ENCODE measurements at regions not wholly inside any gene's neighbourhood (a gene's known extent, or its start where the extent isn't known, plus 50 kb on each side); places are given as distances from the start of the nearest gene placed in this dataset.

DNA sequence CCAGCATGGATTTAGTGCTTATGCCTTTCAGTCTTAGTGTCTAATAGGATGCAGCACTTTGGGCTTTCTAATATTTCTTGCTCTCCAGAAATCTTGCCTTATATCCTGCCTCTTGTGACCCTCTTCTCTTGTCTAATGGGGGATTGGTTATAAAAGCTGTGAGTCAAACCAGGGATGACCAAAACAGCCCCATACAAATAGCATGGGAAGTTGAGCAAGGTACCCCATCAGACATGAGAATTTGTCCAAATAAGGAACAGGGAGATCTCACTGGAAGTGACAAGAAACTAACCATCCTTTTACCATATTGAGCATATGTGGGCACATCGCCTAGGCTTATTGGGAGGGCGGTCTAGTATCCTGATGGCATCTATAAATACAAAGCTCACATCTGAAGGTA is 78.8 kb upstream of the BZW1 start:
- no peaks in the 10 kb centered on the region for H3K36me3 Mint-ChIP-seq
- Histone ChIP-seq H4K20me1 (ENCODE audit: insufficient read depth, low read length) (no peaks in the 10 kb centered on the region), H2AFZ (ENCODE audit: insufficient read depth, low read depth, low read length, poor library complexity, severe bottlenecking) (no peak overlapping the region), H3K79me2 (ENCODE audit: insufficient read depth, low read length) (no peaks in the 10 kb centered on the region), H3K4me1 (ENCODE audit: control insufficient read depth in 1 of 2, insufficient read depth in 2 of 2, low read length in 2 of 2) (no peaks in the 10 kb centered on the region), H3K36me3 (replicated peaks in 1 of 2; ENCODE audit: control insufficient read depth in 1 of 2, insufficient read depth in 2 of 2, low read length in 2 of 2) (no peaks in the 10 kb centered on the region), H3K9ac (ENCODE audit: insufficient read depth, low read length, poor library complexity, severe bottlenecking) (no peak overlapping the region), H3K9me3 (replicated peaks in 1 of 2; ENCODE audit: control insufficient read depth in 1 of 2, insufficient read depth in 1 of 2, low read length in 2 of 2) (no peaks in the 10 kb centered on the region), H3K4me3 (replicated peaks in 1 of 3; ENCODE audit: low read depth in 2 of 3, low read length in 3 of 3) (no peak overlapping the region), H3K27ac (ENCODE audit: low read depth in 1 of 2, low read length in 2 of 2) (no peak overlapping the region), H3K4me2 (replicated peaks; ENCODE audit: extremely low read depth, low read length, poor library complexity, severe bottlenecking) (no peak overlapping the region), H3K27me3 (ENCODE audit: control insufficient read depth in 2 of 2, insufficient read depth in 2 of 2, low read length in 2 of 2) (no peaks in the 10 kb centered on the region)
- no peaks in the 10 kb centered on the region for H3K9me3 Mint-ChIP-seq
- intact Hi-C loops (cut with micrococcal nuclease), result no loop called here
- no peaks in the 10 kb centered on the region for H3K4me1 Mint-ChIP-seq
- TF ChIP-seq, protein P1, sequence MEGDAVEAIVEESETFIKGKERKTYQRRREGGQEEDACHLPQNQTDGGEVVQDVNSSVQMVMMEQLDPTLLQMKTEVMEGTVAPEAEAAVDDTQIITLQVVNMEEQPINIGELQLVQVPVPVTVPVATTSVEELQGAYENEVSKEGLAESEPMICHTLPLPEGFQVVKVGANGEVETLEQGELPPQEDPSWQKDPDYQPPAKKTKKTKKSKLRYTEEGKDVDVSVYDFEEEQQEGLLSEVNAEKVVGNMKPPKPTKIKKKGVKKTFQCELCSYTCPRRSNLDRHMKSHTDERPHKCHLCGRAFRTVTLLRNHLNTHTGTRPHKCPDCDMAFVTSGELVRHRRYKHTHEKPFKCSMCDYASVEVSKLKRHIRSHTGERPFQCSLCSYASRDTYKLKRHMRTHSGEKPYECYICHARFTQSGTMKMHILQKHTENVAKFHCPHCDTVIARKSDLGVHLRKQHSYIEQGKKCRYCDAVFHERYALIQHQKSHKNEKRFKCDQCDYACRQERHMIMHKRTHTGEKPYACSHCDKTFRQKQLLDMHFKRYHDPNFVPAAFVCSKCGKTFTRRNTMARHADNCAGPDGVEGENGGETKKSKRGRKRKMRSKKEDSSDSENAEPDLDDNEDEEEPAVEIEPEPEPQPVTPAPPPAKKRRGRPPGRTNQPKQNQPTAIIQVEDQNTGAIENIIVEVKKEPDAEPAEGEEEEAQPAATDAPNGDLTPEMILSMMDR (IDR thresholded peaks at IDR 0.05), result no peak
- H3K4me3 Mint-ChIP-seq, result no peak overlapping the region
- WGBS (ENCODE audit: insufficient coverage), result no CpG with 5 or more reads among the region's 2 CpGs
- peak in 1 of 3 donors; percentile 10 for DNase-seq
- H3K27ac Mint-ChIP-seq, result peak overlapping the region in 1 of 7 donors; percentile 34
- H3K27me3 Mint-ChIP-seq (ENCODE audit: low read depth in 3 of 3), result peaks cover 0 to 3% (median 0%) of the 10 kb centered on the region in 3 donors

DNA sequence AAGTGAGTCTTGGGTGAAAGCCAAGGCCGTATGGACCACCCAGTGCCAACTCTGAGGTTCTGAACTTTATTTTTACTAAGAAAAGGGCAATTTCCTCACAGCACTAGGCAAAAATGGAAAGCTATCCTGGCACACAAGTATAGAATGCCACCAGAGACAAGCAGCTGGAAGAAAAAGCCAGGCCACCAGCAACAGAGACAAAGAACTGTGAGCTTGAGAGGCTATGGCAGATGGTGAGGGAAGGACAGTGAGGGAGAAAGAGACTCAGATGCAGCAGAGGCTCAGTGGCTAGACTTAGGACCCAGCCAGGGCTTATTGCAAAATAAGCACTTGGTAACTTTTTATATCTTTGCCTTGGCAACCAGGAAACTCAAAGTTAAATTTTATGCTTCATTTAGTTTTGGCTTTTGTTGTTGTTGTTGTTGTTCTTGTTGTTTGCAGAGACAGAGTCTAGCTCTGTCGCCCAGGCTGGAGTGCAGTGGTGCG is 78.0 kb upstream of the BZW1 start:
- H3K4me3 Mint-ChIP-seq, result no peak overlapping the region
- no peaks in the 10 kb centered on the region for H3K36me3 ChIP-seq (replicated peaks in 1 of 2; ENCODE audit: control insufficient read depth in 1 of 2, insufficient read depth in 2 of 2, low read length in 2 of 2)
- H3K79me2 ChIP-seq (ENCODE audit: insufficient read depth, low read length), result no peaks in the 10 kb centered on the region
- H3K27ac Mint-ChIP-seq, result peak overlapping the region in 3 of 7 donors; percentile 34 to 74 (median 36)
- H3K4me2 ChIP-seq (replicated peaks; ENCODE audit: extremely low read depth, low read length, poor library complexity, severe bottlenecking), result no peak overlapping the region
- intact Hi-C loops (cut with micrococcal nuclease), result no loop called here
- H3K9ac ChIP-seq (ENCODE audit: insufficient read depth, low read length, poor library complexity, severe bottlenecking), result no peak overlapping the region
- peaks cover 0 to 2% of the 10 kb centered on the region in 2 donors for H3K36me3 Mint-ChIP-seq
- H3K27me3 ChIP-seq (ENCODE audit: control insufficient read depth in 2 of 2, insufficient read depth in 2 of 2, low read length in 2 of 2), result no peaks in the 10 kb centered on the region
- H3K4me1 Mint-ChIP-seq, result no peaks in the 10 kb centered on the region
- peaks cover 0 to 5% (median 0%) of the 10 kb centered on the region in 3 donors for H3K27me3 Mint-ChIP-seq (ENCODE audit: low read depth in 3 of 3)
- H3K4me3 ChIP-seq (replicated peaks in 1 of 3; ENCODE audit: low read depth in 2 of 3, low read length in 3 of 3), result no peak overlapping the region
- no peaks in the 10 kb centered on the region for H4K20me1 ChIP-seq (ENCODE audit: insufficient read depth, low read length)
- no peaks in the 10 kb centered on the region for H3K9me3 ChIP-seq (replicated peaks in 1 of 2; ENCODE audit: control insufficient read depth in 1 of 2, insufficient read depth in 1 of 2, low read length in 2 of 2)
- WGBS (ENCODE audit: insufficient coverage), result no CpG with 5 or more reads among the region's 3 CpGs
- DNase-seq, result no peak
- no peaks in the 10 kb centered on the region for H3K9me3 Mint-ChIP-seq
- no peaks in the 10 kb centered on the region for H3K4me1 ChIP-seq (ENCODE audit: control insufficient read depth in 1 of 2, insufficient read depth in 2 of 2, low read length in 2 of 2)
- no peak overlapping the region for H3K27ac ChIP-seq (ENCODE audit: low read depth in 1 of 2, low read length in 2 of 2)
- TF ChIP-seq, protein P1 (IDR thresholded peaks at IDR 0.05), result no peak
- no peak overlapping the region for H2AFZ ChIP-seq (ENCODE audit: insufficient read depth, low read depth, low read length, poor library complexity, severe bottlenecking)

Measured in CD14-positive monocyte (primary cell).